Glomerular visceral epithelial cell (primary cell): ENCODE measurements at regions not wholly inside any gene's neighbourhood (a gene's known extent, or its start where the extent isn't known, plus 50 kb on each side); places are given as distances from the start of the nearest gene placed in this dataset.
A peak's percentile ranks its signal among the peaks of the same experiment; 100 is the strongest.
"Not testable (repeated sequence)": the region's sequence is repeated elsewhere in the genome, so short reads cannot be mapped to it uniquely, and the experiment has no call there.

ENCODE experiments used
- DNase-seq: peaks from one replicate; pipeline ENCODE4 v3.0.0-alpha.2; 2016; ENCODE audit errors: extremely low spot score

DNA sequence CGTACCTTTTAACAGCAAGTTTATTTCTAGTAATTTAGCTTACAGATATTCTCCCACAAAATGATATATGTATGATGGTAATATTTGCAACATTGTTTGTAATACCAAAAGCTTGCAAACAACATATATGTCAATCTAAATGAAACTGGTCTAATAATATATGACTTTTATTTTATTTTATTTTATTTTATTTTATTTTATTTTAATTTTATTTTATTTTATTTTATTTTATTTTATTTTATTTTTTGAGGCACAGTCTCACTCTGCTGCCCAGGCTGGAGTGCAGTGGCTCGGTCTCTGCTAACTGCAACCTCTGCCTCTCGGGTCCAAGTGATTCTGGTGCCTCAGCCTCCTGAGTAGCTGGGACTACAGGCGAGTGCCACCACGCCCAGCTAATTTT lies 94.6 kb upstream of the ABCA1 start:
- DNase-seq: not testable (repeated sequence)

DNA sequence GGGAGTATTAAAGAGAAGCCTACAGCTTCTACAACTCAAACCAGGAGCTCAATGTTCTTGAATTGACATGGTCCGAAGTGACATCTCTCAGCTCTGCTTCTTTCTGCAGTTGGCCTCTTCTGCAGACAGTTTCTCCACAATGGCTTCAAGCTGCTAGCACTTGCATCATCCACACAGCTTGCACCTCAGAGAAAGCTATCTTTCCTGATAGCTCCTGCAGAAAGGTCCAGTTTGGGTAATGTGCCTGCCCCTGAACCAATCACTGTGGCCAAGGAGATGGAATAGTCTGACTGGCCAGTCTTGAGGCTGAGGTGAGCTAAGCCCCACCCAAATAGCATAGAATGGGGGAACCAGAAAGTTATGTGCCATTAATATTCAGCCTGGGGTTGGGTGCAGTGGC lies 95.8 kb upstream of the ABCA1 start:
- DNase-seq: no peak

DNA sequence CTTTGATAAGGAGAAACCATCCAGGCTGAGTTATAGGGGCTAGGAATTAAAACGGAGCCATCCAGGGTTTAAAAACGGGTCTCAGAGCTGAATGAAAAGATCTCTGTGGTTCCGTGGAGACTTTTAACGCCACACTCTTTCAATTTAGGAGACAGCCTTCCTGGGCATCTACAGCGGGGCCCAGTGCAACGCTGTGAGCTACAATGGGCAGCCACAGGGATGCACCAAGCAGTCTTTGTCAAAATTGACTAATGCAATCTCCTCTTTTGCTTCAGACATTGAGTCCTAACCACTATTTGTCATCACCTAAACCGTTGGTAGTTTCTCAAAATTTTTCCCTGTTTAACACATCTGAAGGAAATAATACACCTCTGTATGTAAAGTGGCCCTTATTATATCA lies 96.6 kb upstream of the ABCA1 start:
- DNase-seq: no peak

- peak; percentile 12 for DNase-seq
These were observed 98.5 kb upstream of the ABCA1 start for GRCh38 chr9:105026451-105026850.

- no peak for DNase-seq
These were observed 99.1 kb upstream of the ABCA1 start for GRCh38 chr9:105027084-105027483.

GRCh38 chr9:105030285-105030684 lies 102.3 kb upstream of the ABCA1 start:
- DNase-seq: no peak

DNA sequence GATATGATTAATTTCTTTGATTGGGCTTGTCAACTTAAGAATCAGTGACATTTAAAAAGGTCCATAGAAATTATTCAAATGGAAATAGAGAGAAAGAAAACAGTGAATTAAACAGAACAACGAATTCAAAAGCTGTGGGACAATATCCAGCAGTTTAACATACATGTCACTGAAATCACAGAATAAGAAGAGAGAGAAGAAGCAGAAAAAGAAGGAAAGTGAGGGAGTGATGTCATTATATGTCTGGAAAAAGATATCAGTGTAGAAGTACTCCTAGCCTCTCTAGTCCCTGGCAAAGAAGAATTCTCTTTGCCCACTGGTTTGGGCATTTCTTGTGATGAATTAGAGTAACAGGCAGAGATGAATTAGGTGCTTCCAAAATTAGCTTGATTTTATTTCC lies 109.2 kb upstream of the ABCA1 start:
- DNase-seq: no peak

- DNase-seq: no peak
These were observed 110.1 kb upstream of the ABCA1 start for GRCh38 chr9:105038051-105038450.

DNA sequence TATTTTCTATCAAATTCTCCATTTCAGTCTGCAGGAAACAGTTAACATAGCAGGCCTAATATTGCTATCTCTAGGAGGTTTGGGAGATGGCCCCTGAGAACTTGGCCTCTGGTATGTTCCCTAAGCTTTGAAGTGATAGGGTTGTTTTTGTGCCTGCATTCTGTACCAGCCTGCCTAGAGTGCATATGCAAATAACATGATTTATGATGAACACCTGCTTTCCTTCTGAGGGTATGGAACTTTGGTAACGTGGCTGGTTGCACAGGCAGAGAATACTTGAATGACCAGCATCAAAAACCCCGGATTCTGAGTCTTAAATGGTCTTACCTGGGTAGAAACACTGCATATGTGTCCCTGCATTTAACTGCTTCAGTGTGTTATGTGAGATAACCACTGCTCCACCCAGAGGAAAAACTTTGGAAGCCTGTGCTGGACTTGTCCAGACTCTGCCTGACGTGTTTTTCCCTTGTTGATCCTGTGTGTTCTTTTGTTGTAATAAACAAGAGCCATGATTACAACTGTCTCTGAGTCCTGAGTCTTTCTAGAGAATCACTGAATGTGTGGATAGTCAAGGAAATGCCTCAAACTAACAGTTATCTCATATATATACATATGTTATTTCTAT lies 111.3 kb upstream of the ABCA1 start:
- DNase-seq: no peak

GRCh38 chr9:105043370-105043936 lies 115.5 kb upstream of the ABCA1 start:
- no peak for DNase-seq

- DNase-seq: no peak
These were observed 116.6 kb upstream of the ABCA1 start for GRCh38 chr9:105044518-105044917.

GRCh38 chr9:105046907-105047741 lies 119.2 kb upstream of the ABCA1 start:
- no peak for DNase-seq

GRCh38 chr9:105047742-105048041 lies 119.7 kb upstream of the ABCA1 start:
- DNase-seq: peak; percentile 57

DNA sequence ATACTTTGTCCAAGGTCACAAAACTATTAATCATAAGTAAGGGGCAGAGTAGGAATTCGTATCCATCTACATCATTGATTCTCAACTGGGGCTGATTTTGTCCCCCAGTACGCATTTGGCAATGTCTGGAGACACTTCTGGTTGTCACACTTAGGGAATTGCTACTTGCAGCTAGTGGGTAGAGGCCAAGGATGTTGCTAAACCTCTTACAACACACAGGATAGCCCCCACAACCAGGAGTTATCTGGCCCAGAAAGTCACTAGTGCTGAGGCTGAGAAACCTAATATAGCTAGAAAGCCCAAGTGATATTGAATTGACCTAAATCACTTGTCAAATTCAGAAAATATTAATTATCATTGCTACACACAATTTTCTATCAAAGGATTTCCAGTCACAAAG lies 120.4 kb upstream of the ABCA1 start:
- no peak for DNase-seq

DNA sequence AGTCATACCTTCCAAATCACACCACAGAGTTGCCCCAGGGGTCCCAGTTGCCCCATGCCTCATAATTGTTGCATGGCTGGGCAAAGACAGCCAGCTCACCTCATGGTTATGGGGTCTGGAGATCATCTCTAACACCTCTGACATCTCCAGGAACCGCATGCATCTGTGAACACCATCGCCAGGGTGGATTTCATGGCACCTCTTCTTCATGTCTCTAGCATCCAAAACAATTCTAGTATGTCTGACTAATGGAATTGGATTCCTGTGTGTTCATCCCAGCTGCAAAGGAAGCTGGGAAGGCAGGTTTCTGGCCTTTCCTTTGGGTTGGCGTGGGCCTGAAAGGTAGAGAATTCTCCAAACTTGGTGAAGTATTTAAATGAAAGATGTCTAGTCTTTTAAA lies 122.3 kb upstream of the ABCA1 start:
- DNase-seq: peak; percentile 52

DNA sequence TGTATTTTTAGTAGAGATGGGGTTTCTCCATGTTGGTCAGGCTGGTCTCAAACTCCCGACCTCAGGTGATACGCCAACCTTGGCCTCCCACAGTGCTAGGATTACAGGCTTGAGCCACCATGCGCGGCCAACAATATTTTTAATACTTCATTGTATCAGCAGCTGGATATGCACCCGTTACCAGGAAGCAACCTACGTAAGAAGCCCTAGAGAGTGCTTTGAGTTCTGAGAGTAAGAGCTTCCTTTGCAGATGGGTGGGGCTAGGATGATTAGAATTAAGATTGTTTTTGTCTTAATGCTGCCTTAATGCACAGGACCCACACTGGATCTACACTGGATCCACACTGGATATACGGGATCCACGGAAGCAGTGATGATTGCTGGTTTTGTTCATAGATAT lies 123.9 kb upstream of the ABCA1 start:
- DNase-seq: no peak

- DNase-seq: no peak
These were observed 124.4 kb upstream of the ABCA1 start for GRCh38 chr9:105052346-105052745.

DNA sequence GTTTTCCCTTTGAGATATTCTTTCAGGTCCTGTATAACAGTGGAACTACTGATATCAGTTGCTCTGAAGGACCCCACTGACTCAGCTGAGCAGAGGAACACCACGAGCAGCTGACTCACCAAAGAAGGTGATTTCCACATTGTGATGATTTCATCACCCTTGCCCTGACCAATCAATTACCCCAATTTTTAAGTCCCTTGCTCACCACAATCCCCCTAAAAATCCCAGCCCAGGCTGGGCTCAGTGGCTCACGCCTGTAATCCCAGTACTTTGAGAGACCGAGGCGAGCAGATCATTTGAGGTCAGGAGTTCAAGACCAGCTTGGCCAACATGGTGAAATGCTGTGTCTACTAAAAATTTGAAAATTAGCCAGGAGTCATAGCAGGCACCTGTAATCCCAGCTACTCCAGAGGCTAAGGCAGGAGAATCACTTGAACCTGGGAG lies 125.3 kb upstream of the ABCA1 start:
- DNase-seq: peak; percentile 93

GRCh38 chr9:105054491-105054890 lies 126.5 kb upstream of the ABCA1 start:
- DNase-seq: peak; percentile 68

DNA sequence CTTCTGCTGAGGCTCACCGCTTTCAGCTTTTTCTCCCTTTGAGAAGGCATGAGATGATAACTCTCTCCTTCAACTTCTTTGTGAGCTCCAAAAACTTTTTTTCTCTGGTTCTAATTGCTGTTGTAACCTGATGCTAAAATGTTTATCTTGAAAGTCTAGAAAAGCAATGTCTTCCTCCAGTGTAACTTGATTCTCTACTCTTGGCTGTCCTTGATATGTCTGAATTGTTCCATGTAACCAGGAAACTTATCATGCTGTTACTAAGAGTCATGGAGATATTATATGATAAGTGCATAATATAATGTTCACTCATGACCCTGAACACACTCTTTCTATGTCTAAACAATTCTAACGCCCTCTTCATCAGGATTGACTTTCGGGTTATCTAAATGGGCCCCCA lies 128.0 kb upstream of the ABCA1 start:
- DNase-seq: no peak

DNA sequence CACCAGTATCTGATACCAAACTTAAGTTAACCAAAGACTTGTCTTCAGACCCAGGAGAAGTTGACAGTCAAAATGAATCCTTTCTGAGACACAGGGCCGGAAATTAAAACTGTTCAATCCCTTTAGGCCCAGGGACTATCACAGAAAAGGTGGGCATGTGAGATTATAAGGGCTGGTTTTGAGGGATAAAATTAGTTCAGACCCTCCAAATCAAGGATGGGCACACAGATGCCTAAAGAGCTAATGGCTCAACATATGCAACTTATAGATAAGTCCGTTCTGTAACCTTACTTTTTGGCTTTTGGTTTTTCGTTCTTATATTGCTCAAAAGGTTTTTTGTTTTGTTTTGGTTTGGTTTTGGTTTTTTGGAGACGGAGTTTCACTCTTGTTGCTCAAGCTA lies 129.6 kb upstream of the ABCA1 start:
- DNase-seq: no peak

GRCh38 chr9:105059252-105059651 lies 131.3 kb upstream of the ABCA1 start:
- DNase-seq: no peak

DNA sequence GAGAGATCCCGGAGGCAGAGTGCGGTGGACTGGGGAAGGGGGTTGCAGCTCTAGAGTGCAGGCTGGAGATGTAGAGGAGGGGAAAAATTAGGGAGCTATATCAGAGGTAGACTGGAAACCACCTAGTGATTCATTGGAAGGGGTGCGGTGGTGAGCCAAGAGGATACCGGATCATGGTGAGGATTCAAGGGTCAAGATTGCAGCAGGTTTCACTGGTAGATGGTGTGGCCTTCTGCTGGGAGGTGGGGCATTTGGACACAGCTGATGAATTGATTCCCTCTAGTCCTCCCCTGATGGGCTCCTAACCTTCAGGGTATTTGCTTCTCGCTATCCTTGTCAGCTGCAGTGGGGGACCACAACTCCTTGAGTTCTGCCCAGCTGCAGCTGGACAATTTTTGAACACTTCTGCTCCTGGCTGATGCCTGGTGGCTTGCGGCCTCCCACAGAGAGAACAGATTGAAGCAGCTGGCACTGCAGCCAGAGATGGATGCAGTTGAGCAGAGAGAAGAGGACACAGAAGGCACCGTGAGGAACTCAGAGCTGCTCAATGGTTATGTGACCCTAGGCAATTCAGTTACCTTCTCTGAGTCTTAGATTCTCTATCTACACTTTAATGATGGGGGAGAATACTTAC lies 134.4 kb upstream of the ABCA1 start:
- DNase-seq: no peak
